Keratinocyte (primary cell): ENCODE measurements at regions not wholly inside any gene's neighbourhood (a gene's known extent, or its start where the extent isn't known, plus 50 kb on each side); places are given as distances from the start of the nearest gene placed in this dataset.

Source experiments
- EZH2 ChIP-seq: IDR thresholded peaks from one replicate; pipeline ENCODE4 v1.6.1; 2012; ENCODE audit warnings: inconsistent platforms, mild to moderate bottlenecking, low read length, moderate library complexity
- TF ChIP-seq, protein P1 (sequence below), 3 experiments: IDR thresholded peaks in 1 of 3; conservative IDR thresholded peaks in 1 of 3; optimal IDR thresholded peaks in 1 of 3; 2 replicates in 2 of 3; 3 replicates in 1 of 3; pipeline versions ENCODE3 to v1.5.1; 2011; ENCODE audit warnings: low read length in 3 of 3, mild to moderate bottlenecking in 3 of 3, moderate library complexity in 2 of 3, control low read depth in 1 of 3, inconsistent platforms in 1 of 3; ENCODE audit not compliant: insufficient read depth in 2 of 3; ENCODE audit errors: extremely low read depth in 1 of 3

DNA sequence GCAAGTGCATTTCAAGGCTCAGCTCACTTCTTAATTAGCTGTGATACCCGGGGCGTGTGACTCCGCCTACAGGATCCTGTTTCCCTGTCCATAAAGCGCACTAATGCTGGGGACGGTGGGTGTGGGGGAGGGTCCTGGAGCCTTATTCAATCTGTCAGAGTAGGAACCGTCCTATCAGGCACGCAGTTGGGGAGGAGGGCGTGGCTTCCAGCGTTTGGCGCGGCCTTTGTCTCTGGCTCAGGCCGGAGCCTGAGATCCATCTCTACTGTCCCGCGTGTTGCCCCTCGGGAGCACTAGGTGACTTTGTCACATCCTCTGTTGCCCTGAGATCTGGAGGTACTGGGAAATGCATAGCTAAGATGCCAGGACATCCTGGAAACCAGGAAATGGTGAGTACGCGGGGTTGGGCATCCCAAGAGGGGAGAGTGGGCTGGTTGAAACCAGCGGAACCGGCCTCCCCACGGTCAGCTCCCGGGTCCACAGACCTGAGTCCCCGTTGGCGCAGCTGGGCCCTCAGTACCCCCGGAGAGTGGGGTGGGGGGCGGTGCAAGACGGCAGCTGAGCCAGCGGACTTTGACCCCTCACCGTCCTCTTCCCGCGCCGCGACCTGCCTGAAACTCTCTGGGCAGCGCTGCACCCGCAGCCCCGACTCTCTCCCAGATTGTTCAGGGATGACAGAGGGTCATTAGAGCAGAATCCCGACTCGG lies 104.4 kb upstream of the ZNF92 start:
- TF ChIP-seq, protein P1, sequence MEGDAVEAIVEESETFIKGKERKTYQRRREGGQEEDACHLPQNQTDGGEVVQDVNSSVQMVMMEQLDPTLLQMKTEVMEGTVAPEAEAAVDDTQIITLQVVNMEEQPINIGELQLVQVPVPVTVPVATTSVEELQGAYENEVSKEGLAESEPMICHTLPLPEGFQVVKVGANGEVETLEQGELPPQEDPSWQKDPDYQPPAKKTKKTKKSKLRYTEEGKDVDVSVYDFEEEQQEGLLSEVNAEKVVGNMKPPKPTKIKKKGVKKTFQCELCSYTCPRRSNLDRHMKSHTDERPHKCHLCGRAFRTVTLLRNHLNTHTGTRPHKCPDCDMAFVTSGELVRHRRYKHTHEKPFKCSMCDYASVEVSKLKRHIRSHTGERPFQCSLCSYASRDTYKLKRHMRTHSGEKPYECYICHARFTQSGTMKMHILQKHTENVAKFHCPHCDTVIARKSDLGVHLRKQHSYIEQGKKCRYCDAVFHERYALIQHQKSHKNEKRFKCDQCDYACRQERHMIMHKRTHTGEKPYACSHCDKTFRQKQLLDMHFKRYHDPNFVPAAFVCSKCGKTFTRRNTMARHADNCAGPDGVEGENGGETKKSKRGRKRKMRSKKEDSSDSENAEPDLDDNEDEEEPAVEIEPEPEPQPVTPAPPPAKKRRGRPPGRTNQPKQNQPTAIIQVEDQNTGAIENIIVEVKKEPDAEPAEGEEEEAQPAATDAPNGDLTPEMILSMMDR (optimal IDR thresholded peaks at IDR 0.05 in 1 of 3, IDR thresholded peaks at IDR 0.05 in 1 of 3, conservative IDR thresholded peaks at IDR 0.05 in 1 of 3; ENCODE audit: extremely low read depth in 1 of 3, insufficient read depth in 2 of 3, low read length in 3 of 3) = no peak
- TF ChIP-seq EZH2 = no peak
